ENCODE measurements at regions not wholly inside any gene's neighbourhood (a gene's known extent, or its start where the extent isn't known, plus 50 kb on each side); places are given as distances from the start of the nearest gene placed in this dataset.

DNA sequence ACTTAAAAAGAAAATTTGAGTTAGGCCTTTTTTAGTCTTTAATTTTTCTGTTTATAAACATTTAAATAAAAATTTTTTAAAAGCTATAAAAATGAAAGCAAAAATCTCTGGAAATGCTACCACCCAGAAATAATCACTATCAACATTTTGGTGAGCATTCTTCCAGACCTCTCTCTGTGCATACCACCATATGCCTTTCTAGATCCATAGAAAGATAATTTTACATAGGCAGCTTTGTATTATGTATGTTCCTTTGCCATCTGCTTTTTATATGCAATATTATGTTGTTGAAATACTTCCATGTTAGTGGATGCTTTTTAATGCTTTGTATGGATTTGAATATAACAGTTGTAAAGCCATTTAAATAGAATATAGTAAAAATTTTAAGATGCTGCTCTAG is 496.7 kb upstream of the HTR1E start:
- TF ChIP-seq, protein P1, sequence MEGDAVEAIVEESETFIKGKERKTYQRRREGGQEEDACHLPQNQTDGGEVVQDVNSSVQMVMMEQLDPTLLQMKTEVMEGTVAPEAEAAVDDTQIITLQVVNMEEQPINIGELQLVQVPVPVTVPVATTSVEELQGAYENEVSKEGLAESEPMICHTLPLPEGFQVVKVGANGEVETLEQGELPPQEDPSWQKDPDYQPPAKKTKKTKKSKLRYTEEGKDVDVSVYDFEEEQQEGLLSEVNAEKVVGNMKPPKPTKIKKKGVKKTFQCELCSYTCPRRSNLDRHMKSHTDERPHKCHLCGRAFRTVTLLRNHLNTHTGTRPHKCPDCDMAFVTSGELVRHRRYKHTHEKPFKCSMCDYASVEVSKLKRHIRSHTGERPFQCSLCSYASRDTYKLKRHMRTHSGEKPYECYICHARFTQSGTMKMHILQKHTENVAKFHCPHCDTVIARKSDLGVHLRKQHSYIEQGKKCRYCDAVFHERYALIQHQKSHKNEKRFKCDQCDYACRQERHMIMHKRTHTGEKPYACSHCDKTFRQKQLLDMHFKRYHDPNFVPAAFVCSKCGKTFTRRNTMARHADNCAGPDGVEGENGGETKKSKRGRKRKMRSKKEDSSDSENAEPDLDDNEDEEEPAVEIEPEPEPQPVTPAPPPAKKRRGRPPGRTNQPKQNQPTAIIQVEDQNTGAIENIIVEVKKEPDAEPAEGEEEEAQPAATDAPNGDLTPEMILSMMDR (IDR thresholded peaks at IDR 0.05; ENCODE audit: insufficient read depth, low read length): no peak
- no peak for TF ChIP-seq GABPA (IDR thresholded peaks at IDR 0.05; ENCODE audit: low read depth)
- TF ChIP-seq POLR2AphosphoS5 (IDR thresholded peaks at IDR 0.05; ENCODE audit: low read depth): no peak
